ENCODE measurements at regions not wholly inside any gene's neighbourhood (a gene's known extent, or its start where the extent isn't known, plus 50 kb on each side); places are given as distances from the start of the nearest gene placed in this dataset.
"Not testable (repeated sequence)": the region's sequence is repeated elsewhere in the genome, so short reads cannot be mapped to it uniquely, and the experiment has no call there.

DNA sequence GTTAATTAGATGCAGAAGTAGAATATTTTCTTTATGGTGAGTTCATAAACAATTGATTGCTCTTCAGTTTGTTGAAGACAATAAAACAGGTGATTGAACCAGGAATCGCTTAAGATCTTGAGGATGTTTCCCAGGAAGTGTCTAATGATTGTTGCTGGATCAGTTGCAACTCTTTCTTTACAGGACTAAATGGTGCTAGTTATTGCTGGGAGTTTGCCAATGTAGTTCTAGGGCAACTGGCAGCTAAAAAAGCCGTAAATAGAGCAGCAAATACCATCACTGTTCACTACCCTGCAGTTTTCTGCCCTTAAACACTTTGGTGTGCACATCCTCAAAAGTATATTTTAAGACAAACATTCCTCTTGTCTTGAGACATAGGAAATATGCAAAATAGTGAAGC, 119.2 kb upstream of the ANK3 start:
- no peak for DNase-seq

DNA sequence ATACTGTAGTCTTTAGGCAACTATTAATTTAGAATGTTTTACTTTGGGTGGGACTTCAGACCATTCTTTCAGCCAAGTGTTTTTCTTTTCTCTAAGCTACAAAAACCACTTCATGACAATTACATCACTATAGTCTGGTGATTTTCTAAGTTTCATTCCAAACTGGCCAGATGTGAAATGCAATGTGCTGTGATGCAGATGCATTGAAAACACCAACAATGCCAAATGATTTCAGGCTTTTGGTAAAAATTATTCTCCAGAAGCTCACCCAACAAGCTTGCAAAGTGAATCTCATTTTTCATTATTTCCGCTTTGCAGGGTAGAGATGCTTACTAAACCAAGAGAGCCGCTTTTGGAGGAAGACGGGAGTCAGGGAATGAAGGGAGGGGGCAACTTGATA, 118.4 kb upstream of the ANK3 start:
- DNase-seq, result no peak

DNA sequence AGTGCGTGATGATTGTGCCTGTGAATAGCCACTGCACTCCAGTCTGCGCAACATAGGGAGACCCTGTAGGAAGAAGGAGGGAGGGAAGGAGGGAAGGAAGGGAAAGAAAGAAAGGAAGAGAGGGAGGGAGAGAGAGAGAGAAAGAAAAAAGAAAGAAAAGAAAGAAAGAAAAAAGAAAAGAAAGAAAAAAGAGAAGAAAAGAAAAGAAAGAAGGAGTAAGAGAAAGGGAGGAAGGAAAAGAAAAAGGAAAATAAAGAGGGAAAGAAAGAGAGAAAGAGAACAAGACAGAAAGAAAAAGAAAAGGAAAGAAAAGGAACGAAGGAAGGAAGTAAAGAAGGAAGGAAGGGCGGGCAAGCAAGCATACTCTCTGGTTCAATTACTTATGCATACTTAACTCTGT, 112.9 kb upstream of the ANK3 start:
- no peak for DNase-seq

DNA sequence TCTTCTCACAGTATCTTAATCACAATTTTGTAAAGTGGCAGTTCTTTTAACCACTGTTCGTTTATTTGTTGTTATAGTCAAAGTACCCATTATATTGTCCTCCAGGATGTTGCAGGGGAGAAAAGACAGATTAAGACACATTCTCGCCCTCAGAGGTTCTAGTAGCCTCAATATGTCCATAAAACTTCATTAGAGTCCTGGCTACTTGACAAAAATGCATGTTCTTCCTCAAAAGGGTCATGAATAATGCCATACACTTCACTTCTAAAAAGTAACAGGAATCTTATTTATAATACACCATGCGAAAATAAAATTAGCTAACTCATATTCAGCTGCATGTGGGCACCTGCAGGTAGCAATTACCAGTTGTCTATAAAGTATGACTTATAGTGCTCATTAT, 109.3 kb upstream of the ANK3 start:
- no peak for DNase-seq

DNA sequence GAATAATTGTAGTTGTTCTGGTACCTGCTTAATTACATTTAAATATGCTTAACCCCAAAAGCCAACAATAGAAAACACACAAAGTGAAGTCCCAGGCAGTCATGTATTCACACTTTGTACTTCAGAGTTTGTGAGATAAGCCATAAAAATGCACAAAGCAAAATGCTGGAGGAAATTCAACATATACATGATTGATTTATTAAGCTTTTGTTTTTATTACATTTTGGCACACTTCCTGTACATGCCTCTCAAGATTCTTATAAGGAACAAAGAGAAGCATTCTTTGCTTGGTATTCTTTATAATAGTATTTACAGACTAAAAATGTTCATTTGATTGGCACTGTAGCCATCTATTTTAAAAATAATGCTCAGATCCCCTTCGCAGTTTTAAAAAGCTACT, 107.7 kb upstream of the ANK3 start:
- no peak for DNase-seq

DNA sequence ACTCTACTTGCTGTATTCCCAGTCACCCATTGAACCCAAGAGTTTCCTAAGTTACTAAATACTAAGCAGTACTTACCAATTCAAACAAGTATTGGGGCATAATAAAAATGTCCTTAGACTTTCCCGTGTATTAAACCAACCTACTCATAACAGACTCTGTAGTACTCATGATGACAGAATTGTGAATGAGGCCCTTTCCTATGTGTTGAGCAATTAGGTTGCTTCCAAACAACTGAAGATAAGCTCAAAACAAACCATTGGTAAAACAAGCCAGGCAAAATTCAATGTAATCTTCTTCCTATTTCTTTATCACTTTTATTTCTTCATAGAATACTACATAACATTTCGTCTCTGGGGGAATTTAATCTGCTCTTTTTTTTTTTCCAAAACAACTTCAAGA, 106.5 kb upstream of the ANK3 start:
- DNase-seq, result no peak

DNA sequence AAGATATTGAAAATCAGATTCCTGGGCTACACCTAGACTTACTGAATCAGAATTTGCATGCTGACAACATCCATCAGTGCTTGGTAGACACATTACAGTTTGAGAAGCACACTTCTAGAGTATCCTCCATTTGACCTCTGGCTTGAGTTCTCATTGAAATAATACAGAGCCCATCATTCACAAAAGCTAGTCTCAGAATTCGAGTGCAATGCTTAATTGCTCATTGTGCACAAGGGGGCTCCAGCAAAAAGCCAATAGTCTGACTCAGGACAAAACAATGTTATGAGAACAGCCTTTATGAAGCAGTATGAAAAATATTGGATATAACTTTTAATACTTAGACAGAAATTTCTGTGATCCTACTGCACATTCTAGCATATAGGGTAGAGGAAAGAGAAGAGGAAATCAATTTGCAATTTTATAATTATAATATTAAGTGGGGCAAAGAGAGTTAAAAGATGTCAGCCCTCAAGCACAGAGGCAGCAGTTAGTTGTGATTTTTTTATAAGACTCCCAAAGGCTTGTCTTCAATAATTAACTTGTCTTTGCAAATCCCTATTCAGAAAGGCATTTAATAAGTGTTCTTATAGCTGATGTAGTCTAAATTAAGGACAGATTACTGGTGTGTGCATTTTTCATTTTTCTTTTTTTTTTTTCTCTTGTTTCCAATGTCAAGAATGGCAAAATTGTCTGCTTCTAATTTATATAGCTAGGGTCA, 105.8 kb upstream of the ANK3 start:
- no peak for DNase-seq

DNA sequence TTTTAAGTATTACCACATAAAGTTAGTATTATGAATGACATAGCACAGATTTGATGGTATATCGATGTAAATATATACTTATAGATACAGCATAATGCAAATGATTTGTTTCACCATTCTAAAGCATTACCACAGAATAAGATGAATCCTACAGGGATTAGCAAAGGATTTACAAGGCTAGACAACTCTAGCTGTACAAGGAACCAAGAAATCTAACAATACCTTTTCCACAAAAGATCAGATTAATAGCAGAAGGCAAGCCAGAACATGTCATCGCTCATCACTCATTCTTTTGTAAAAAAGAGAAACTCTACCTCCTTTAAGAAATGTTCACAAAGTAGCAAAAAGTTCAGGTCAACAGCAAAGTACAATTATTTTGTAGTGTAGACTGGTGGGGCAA, 105.1 kb upstream of the ANK3 start:
- no peak for DNase-seq

DNA sequence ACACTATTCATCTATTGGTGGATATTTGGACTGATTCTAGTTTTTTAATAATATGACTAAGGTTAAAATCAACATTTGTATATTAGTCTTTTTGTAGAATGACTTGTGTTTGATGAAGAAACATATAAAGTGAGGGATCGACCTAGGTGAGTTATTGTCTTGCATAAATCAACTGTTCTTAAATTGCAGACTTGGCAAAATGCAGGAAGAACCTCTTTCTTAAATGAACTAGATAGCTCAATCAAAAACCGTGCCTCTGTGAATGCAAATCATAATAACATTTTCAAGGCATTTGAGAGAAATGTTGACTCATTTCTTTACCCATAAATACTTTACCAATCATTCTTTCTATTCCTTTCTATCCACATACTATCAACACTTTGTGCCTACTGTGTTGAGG, 101.5 kb upstream of the ANK3 start:
- DNase-seq, result no peak

DNA sequence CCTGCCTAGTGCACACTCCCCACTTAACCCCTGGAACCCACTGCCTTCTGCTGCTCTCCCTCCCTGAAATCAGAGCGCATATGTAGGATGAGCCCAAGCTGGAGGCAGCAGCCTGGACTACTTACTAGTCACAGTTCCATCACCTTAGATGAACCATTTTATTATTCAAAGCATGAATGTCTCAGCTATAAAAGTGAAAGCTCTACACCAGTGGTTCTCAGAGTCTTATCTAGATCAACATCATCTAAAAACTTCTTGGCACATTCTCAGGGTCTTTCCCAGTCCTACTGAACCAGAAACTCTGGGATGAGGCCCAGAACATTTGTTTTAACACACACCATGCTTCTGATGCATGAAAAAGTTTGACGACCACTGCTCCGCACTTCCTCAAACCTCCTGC, 100.3 kb upstream of the ANK3 start:
- no peak for DNase-seq

DNA sequence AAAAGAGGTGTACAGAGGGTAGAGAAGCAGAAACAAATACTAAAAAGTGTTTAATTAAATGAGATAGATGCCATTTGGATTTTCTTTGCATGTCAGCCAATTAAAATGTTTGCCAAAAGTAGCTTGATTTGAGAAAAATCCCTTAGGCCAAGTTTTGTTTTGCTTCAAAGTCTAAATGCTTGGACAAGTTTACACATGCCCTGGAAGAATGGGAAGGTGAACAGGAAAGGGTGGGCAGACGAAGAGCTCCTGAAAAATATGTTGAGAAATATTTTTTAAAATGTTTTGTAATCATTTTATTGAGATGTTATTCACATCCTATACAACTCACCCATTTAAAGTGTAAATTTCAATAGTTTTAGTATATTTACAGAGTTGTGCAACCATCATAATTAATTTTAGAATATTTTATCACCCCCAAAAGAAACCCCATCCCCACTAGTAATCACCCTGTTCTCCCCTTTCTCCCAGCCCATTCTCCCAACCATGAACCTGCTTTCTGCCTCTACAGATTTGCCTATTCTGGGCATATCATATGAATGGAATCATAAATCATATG, 98.5 kb upstream of the ANK3 start:
- no peak for DNase-seq

DNA sequence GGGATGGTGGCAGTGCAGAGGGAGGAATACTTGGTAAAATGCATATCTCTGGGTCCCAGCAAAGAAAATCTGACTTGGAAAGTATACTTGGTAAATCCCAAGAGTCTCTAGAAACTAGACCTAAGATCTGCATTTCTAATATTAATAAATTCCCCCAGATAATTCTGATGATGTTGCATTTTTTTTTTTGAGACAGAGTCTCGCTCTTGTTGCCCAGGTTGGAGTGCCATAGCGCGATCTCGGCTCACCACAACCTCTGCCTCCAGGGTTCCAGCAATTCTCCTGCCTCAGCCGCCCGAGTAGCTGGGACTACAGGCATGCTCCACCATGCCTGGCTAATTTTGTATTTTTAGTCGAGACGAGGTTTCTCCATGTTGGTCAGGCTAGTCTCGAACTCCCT, 97.9 kb upstream of the ANK3 start:
- DNase-seq, result no peak

DNA sequence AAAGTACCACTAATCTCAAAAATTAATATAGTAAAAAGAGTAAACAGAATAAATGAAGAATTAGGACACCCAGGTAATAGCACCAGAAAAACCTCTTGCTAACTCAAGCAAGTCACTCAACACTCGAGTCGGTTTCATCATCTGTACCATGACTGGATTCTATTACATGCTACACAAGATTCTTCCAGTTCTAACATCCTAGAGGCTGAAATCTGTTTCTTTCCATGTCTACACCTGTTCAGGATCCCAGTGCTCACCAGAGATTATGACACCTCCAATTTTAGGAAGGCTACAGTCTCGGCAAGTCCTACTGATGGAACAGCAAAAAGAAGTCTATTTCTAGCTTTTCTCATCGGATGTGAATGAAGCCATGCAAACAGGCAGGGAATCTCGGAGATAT, 95.3 kb upstream of the ANK3 start:
- no peak for DNase-seq

DNA sequence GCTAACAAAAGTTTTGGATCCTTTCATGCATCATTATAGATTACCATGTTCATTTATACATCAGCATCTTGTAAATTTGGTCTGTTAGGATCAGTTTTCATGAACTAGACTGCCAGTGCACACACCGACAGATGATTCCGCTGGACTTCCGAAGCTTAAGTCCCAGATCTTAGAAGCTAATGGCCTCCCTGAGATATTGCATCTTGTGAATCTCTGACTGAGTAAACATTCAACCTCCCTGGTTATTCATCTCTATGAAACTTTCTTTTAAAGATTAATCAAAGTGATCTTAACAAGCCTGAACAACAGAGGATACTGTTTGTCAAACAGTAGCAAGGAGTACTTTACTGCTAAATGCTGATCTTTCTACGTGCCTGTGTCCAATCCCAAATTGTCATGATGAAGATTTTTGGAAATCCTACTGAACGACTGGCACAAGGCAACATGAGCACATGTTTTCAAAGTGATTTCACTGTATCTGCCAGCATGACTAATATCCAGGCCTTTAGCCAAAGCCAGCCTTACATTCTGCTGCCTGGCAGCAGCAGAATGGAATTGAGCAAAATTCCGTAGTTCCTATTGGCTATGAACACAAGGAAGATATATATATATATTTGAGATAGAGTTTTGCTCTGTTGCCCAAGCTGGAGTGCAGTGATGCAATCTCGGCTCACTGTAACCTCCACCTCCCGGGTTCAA, 91.3 kb upstream of the ANK3 start:
- no peak for DNase-seq

DNA sequence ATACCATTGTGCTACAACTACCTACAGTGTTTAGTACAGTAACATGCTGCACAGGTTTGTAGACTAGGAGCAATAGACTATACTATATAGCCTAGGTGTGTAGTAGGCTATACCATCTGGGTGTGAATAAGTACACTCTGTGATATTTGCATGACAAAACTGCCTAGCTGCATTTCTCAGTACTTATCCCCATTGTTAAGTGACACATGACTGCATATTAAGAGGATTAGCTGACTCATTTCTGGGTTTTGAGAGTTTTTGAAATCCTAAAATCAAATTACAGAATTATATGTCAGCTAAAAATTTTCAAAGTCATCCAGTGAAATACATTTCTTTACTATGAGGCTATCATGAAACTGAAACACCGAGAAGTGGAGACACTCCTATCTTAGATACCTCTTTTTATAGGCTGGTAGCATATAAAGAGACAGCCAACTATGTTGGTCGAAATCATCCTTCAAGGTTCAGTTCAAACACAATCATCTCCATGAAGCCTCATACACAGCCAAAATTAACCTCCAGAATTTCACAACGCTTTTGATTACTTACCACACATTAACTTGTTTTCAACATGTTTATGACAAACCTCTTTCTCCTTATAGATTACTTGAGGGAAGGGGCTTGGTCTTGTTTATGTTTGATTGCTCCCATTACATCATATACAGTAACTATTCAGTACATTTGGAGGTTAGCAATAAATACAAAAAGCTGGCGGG, 89.8 kb upstream of the ANK3 start:
- no peak for DNase-seq

DNA sequence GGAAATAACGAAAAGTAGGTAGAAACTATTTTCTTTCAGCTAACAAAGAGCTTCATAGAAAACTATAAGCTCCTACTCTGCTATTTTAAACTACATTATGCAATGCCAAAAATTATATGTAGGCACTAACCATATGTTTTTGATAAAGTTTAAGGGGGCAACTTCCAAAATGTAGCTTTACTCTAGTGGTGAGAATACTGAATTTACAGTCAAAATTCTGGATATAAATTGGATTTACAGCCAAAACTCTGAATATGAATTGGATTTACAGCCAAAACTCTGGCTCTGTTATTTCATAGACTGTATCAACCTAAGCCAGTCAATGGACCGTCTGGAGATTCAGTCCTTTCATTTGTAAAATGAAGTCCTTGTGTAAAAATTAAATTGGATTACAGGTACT, 86.8 kb upstream of the ANK3 start:
- DNase-seq, result no peak

DNA sequence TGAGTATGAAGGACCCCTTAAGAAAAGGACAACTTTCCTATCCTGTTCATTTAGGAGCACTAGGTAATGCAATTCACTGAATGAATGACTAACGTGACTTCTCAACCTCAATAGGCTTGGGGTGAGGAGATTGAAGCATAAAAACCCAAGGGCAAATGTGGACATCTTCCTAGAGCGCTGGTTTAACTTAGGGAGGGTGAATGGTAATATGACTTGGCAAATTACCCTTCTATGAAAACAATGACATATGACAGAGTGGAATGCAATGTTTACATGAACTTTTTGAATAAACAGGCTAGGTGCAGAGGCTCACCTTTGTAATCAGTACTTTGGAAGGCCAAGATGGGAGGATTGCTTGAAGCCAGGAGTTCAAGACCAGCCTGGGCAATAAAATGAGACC, 83.9 kb upstream of the ANK3 start:
- no peak for DNase-seq

DNA sequence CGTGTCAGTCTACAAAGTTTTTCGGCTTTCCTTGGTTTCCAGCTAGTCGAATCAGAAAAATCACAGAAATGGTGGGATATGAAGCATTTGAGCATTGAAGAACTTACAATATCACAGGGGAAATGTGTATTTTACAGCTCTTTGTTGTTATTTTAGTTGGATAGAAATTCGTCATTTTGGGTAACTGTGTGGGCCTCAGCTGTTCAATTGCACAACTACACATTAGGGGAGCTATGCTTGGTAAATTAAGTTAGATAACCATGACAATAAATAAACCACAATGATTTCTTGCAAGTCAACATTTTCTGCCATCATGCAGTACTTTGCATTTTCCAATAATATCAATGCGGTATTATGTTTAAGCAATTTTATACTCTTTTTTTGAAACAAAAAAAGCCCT, 80.4 kb upstream of the ANK3 start:
- no peak for DNase-seq

DNA sequence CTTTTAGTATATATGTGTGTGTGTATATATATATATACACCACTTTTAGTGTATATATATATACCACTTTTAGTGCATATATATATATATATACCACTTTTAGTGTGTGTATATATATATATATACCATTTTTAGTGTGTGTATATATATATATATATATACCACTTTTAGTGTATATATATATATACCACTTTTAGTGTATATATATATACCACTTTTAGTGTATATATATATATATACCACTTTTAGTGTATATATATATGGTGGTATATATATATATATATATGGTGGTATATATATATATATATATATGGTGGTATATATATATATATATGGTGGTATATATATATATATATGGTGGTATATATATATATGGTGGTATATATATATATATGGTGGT, 79.5 kb upstream of the ANK3 start:
- not testable (repeated sequence) for DNase-seq

DNA sequence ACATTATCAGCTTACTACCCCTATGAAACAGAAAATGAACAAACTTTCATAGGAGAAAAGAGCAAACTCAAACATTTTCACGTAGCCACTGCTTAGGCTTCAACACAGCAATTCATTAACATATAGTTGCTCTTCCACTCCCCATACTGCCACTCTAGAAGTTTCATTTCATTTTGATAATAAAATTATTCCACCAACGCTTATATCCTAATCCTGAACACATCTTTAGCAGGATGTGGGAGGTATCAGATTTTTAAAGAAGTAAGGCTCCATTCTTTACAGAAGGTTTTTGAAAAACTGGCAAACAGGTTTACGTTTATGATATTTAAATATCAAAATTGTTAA, 77.5 kb upstream of the ANK3 start:
- no peak for DNase-seq

DNA sequence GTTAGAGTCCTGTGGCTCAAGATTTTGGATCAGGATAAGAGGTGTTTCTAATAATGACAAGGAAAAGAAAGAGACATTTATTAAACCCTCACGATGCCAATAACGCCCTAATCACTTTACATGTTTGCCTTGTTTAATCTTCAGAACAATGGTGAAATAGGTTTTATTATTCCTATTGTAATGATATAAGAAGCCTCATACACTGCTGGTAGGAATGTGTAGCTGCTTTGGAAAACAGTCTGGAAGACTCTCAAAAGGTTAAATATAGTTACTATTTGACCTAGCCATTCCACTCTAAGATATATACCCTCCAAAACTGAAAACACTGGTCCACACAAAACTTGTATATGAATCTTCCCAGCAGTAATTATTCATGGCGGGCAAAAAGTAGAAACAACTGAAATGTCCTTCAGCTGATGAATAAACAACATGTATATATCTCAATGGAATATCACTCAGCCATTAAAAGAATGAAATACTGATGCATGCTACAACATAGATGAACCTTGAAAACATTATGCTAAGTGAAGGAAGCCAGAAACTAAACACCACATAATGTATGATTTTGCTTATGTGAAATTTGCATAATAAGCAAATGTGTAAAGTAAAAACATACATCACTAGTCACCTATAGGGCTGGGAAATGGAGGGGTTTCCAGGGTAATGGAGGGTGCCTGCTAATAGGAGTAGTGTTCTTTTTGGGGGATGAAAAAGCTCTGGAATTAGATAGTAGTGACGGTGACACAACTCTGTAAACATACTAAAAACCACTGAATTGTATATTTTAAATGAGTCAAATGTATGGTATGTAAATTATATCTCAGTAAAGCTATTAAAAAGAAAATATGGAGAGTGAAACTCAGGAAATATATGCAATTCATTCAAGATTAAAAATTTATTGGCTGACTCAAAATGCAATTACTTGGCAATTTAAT, 76.9 kb upstream of the ANK3 start:
- no peak for DNase-seq

DNA sequence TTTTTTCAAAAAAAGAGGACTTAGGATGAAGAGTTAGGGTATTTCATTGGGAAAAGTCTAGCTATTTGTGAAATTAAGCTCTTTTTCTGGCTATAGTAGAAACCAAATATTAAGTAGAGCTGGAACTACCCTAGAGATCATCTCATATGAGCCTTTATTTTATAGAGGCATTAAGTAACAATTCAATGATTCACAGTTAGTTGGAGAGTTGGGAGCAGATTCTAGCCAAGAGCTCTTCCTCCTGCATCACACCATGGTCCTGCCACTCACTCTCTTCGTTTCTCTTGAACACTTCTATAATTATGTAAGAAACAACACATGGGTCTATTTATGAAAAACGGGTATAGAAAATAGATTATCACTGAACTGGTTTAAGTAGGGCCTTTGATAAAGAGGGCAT, 76.1 kb upstream of the ANK3 start:
- no peak for DNase-seq

DNA sequence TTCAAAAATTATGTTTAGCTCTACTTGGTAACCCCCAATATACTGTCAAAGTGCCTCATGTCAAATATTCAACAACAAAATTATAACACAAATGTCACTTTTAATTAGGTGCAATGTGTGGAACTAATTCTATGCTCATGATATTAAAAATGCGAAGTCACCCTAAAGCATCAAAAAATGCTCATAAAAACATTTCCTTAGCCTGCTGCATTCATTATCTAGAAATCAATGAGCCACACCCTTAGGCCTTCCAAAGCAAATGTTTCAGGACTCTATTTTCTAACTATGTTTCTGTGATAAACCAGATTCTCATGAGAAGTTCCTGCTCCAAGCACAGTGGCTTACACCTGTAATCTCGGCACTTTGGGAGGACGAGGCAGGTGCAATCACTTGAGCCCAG, 75.0 kb upstream of the ANK3 start:
- DNase-seq, result no peak

Data from CD4-positive, alpha-beta T cell treated with Interleukin-21 for 1 hour (primary cell).